ENCODE measurements at regions not wholly inside any gene's neighbourhood (a gene's known extent, or its start where the extent isn't known, plus 50 kb on each side); places are given as distances from the start of the nearest gene placed in this dataset.
"Not testable (repeated sequence)": the region's sequence is repeated elsewhere in the genome, so short reads cannot be mapped to it uniquely, and the experiment has no call there.

GRCh38 chr2:188035377-188035776 is 256.3 kb upstream of the GULP1 start:
- not testable (repeated sequence) for H3K4me3 ChIP-seq (replicated peaks; ENCODE audit: low read depth, low read length); DNase-seq (ENCODE audit: extremely low read depth, insufficient read length); H3K36me3 ChIP-seq (ENCODE audit: control insufficient read depth, insufficient read depth, low read length); H3K27me3 ChIP-seq (replicated peaks; ENCODE audit: control insufficient read depth, insufficient read depth, low read length)

- H3K27me3 ChIP-seq (replicated peaks; ENCODE audit: control insufficient read depth, insufficient read depth, low read length); H3K36me3 ChIP-seq (ENCODE audit: control insufficient read depth, insufficient read depth, low read length); DNase-seq (ENCODE audit: extremely low read depth, insufficient read length); H3K4me3 ChIP-seq (replicated peaks; ENCODE audit: low read depth, low read length): not testable (repeated sequence)
Observed at GRCh38 chr2:188036786-188037185, 254.9 kb upstream of the GULP1 start.

GRCh38 chr2:188039307-188039706 is 252.4 kb upstream of the GULP1 start:
- H3K4me3 ChIP-seq (replicated peaks; ENCODE audit: low read depth, low read length): no peak overlapping the region
- H3K27me3 ChIP-seq (replicated peaks; ENCODE audit: control insufficient read depth, insufficient read depth, low read length): no peaks in the 10 kb centered on the region
- H3K36me3 ChIP-seq (ENCODE audit: control insufficient read depth, insufficient read depth, low read length): no peaks in the 10 kb centered on the region
- DNase-seq (ENCODE audit: extremely low read depth, insufficient read length): no peak
- TF ChIP-seq CTCF (IDR thresholded peaks at IDR 0.05; ENCODE audit: insufficient read depth, low read length, poor library complexity, severe bottlenecking): no peak

- DNase-seq (ENCODE audit: extremely low read depth, insufficient read length): no peak
- Histone ChIP-seq H3K36me3 (ENCODE audit: control insufficient read depth, insufficient read depth, low read length) (no peaks in the 10 kb centered on the region), H3K27me3 (replicated peaks; ENCODE audit: control insufficient read depth, insufficient read depth, low read length) (no peaks in the 10 kb centered on the region), H3K4me3 (replicated peaks; ENCODE audit: low read depth, low read length) (no peak overlapping the region)
- no peak for TF ChIP-seq CTCF (IDR thresholded peaks at IDR 0.05; ENCODE audit: insufficient read depth, low read length, poor library complexity, severe bottlenecking)
Observed at GRCh38 chr2:188042412-188042811, 249.3 kb upstream of the GULP1 start.

GRCh38 chr2:188045016-188045415 is 246.7 kb upstream of the GULP1 start:
- DNase-seq (ENCODE audit: extremely low read depth, insufficient read length): no peak
- no peaks in the 10 kb centered on the region for H3K36me3 ChIP-seq (ENCODE audit: control insufficient read depth, insufficient read depth, low read length)
- no peak overlapping the region for H3K4me3 ChIP-seq (replicated peaks; ENCODE audit: low read depth, low read length)
- TF ChIP-seq CTCF (IDR thresholded peaks at IDR 0.05; ENCODE audit: insufficient read depth, low read length, poor library complexity, severe bottlenecking): no peak
- no peaks in the 10 kb centered on the region for H3K27me3 ChIP-seq (replicated peaks; ENCODE audit: control insufficient read depth, insufficient read depth, low read length)

GRCh38 chr2:188046437-188046836 is 245.2 kb upstream of the GULP1 start:
- H3K36me3 ChIP-seq (ENCODE audit: control insufficient read depth, insufficient read depth, low read length): no peaks in the 10 kb centered on the region
- H3K4me3 ChIP-seq (replicated peaks; ENCODE audit: low read depth, low read length): no peak overlapping the region
- TF ChIP-seq CTCF (IDR thresholded peaks at IDR 0.05; ENCODE audit: insufficient read depth, low read length, poor library complexity, severe bottlenecking): no peak
- DNase-seq (ENCODE audit: extremely low read depth, insufficient read length): no peak
- no peaks in the 10 kb centered on the region for H3K27me3 ChIP-seq (replicated peaks; ENCODE audit: control insufficient read depth, insufficient read depth, low read length)

GRCh38 chr2:188047735-188048134 is 243.9 kb upstream of the GULP1 start:
- DNase-seq (ENCODE audit: extremely low read depth, insufficient read length): no peak
- TF ChIP-seq CTCF (IDR thresholded peaks at IDR 0.05; ENCODE audit: insufficient read depth, low read length, poor library complexity, severe bottlenecking): no peak
- H3K27me3 ChIP-seq (replicated peaks; ENCODE audit: control insufficient read depth, insufficient read depth, low read length): no peaks in the 10 kb centered on the region
- H3K36me3 ChIP-seq (ENCODE audit: control insufficient read depth, insufficient read depth, low read length): no peaks in the 10 kb centered on the region
- no peak overlapping the region for H3K4me3 ChIP-seq (replicated peaks; ENCODE audit: low read depth, low read length)
